ENCODE measurements at regions not wholly inside any gene's neighbourhood (a gene's known extent, or its start where the extent isn't known, plus 50 kb on each side); places are given as distances from the start of the nearest gene placed in this dataset.
A peak's percentile ranks its signal among the peaks of the same experiment; 100 is the strongest.

- POLR2A ChIA-PET = no interaction called here
- 18% methylated on average over 5 of the region's 5 CpGs for WGBS (ENCODE audit: low lambda C conversion rate)
- no peaks in the 10 kb centered on the region for H3K79me2 ChIP-seq (ENCODE audit: insufficient read depth)
- no peak overlapping the region for H3K4me3 ChIP-seq (ENCODE audit: low read depth in 2 of 2, low read length in 1 of 2)
- H3K9ac ChIP-seq = no peak overlapping the region
- H3K36me3 ChIP-seq (replicated peaks in 1 of 2; ENCODE audit: control insufficient read depth in 1 of 2, insufficient read depth in 2 of 2, low read length in 1 of 2) = no peaks in the 10 kb centered on the region
- CTCF ChIA-PET = interaction anchor here (15.4 kb wide), 1 partner anchor 203 kb away, joined by 353 read pairs; no protein-coding TSS in a partner anchor
- no peak overlapping the region for H2AFZ ChIP-seq (ENCODE audit: low read depth)
- no peak overlapping the region for H3K4me2 ChIP-seq
- no peaks in the 10 kb centered on the region for H3K9me3 ChIP-seq
- peak; percentile 4 for DNase-seq
- H3K9me2 ChIP-seq = no peaks in the 10 kb centered on the region
- H3F3A ChIP-seq (replicated peaks; ENCODE audit: insufficient read depth) = no peaks in the 10 kb centered on the region
- H3K4me1 ChIP-seq (ENCODE audit: control insufficient read depth in 1 of 2, insufficient read depth in 2 of 2, low read depth in 1 of 2, low read length in 1 of 2) = peaks cover 0 to 8% of the 10 kb centered on the region in 2 experiments; a peak in 1 of 4 replicates
- TF ChIP-seq EZH2phosphoT487 (IDR thresholded peaks at IDR 0.05; ENCODE audit: borderline replicate concordance, low read depth) = no peak
- no peak for TF ChIP-seq YY1 (IDR thresholded peaks at IDR 0.05; ENCODE audit: low read depth)
- TF ChIP-seq CHD2 (IDR thresholded peaks at IDR 0.05; ENCODE audit: low read length, partially characterized antibody) = no peak
- no peak for TF ChIP-seq GABPA (IDR thresholded peaks at IDR 0.05; ENCODE audit: low read depth)
- no peak for TF ChIP-seq SIN3A (IDR thresholded peaks at IDR 0.05; ENCODE audit: borderline replicate concordance, low read depth, low read length)
- TF ChIP-seq IRF3 (IDR thresholded peaks at IDR 0.05; ENCODE audit: low read depth, low read length) = no peak
- TF ChIP-seq MAX (IDR thresholded peaks at IDR 0.05; ENCODE audit: low read depth) = no peak
- TF ChIP-seq TEAD4 (IDR thresholded peaks at IDR 0.05; ENCODE audit: borderline replicate concordance, insufficient read depth) = no peak
- no peak for TF ChIP-seq TCF12 (IDR thresholded peaks at IDR 0.05)
- no peak for TF ChIP-seq USF1 (IDR thresholded peaks at IDR 0.05; ENCODE audit: borderline replicate concordance, low read depth)
- TF ChIP-seq NRF1 (IDR thresholded peaks at IDR 0.05; ENCODE audit: low read depth, low read length) = no peak
- no peak for TF ChIP-seq REST (IDR thresholded peaks at IDR 0.05; ENCODE audit: low read depth, low read length)
- no peak for TF ChIP-seq POLR2AphosphoS5 (IDR thresholded peaks at IDR 0.05; ENCODE audit: low read depth, low read length)
- no peak for TF ChIP-seq GATA2 (CRISPR knock-in tag; IDR thresholded peaks at IDR 0.05)
- TF ChIP-seq NFIC (IDR thresholded peaks at IDR 0.05; ENCODE audit: borderline replicate concordance) = no peak
- H4K20me1 ChIP-seq (ENCODE audit: insufficient read depth) = no peaks in the 10 kb centered on the region
- H3K27ac ChIP-seq (ENCODE audit: low read depth in 2 of 2, low read length in 1 of 2) = no peak overlapping the region
- H3K27me3 ChIP-seq (ENCODE audit: insufficient read depth) = no peaks in the 10 kb centered on the region
These were observed 87.9 kb upstream of the IKZF1 start for GRCh38 chr7:50216626-50217025.
